Lung (tissue), 11 donors: ENCODE measurements at regions not wholly inside any gene's neighbourhood (a gene's known extent, or its start where the extent isn't known, plus 50 kb on each side); places are given as distances from the start of the nearest gene placed in this dataset.

Experiments used
- ATAC-seq: fragments of 200-7000 bp; cut with Tn5 transposase; one replicate; pipeline ENCODE4 v1.9.1; 2020; ENCODE audit warnings: moderate number of reproducible peaks; ENCODE audit not compliant: insufficient read depth, low FRiP score
- DNase-seq, 3 donors: peaks; one replicate each; pipeline ENCODE4 v3.0.0-alpha.2; 2013 to 2017
- H3K27ac ChIP-seq, 2 donors: one replicate each; pipeline ENCODE4 v1.5.1; 2013; ENCODE audit warnings: mild to moderate bottlenecking in 2 of 2, moderate library complexity in 2 of 2, control low read depth in 1 of 2, inconsistent platforms in 1 of 2, low read depth in 1 of 2, low read length in 1 of 2
- H3K27me3 ChIP-seq, 3 donors: one replicate each; pipeline ENCODE4 v1.5.1; 2013; ENCODE audit warnings: low read length in 2 of 3; ENCODE audit not compliant: control insufficient read depth in 3 of 3, insufficient read depth in 3 of 3
- H3K36me3 ChIP-seq, 4 donors: one replicate each; pipeline ENCODE4 v1.5.1; 2013; ENCODE audit warnings: low read length in 4 of 4, mild to moderate bottlenecking in 1 of 4, moderate library complexity in 1 of 4; ENCODE audit not compliant: control insufficient read depth in 4 of 4, insufficient read depth in 4 of 4
- H3K4me1 ChIP-seq, 5 donors: one replicate each; pipeline ENCODE4 v1.5.1; 2013; ENCODE audit warnings: low read length in 5 of 5, mild to moderate bottlenecking in 2 of 5, moderate library complexity in 1 of 5; ENCODE audit not compliant: control insufficient read depth in 5 of 5, insufficient read depth in 5 of 5
- H3K4me3 ChIP-seq: one replicate; pipeline ENCODE4 v1.5.1; 2013; ENCODE audit warnings: mild to moderate bottlenecking, control low read depth, moderate library complexity
- H3K9ac ChIP-seq, 2 donors: one replicate each; pipeline ENCODE4 v1.5.1; 2013; ENCODE audit warnings: low read length in 2 of 2, control low read depth in 1 of 2; ENCODE audit not compliant: insufficient read depth in 1 of 2
- H3K9me3 ChIP-seq, 4 donors: one replicate each; pipeline ENCODE4 v1.5.1; 2013; ENCODE audit warnings: low read length in 3 of 4, mild to moderate bottlenecking in 1 of 4, moderate library complexity in 1 of 4; ENCODE audit not compliant: control insufficient read depth in 4 of 4, insufficient read depth in 3 of 4
- WGBS, 2 donors: extraction: QIAGEN DNeasy Blood & Tissue Kit; methylation state at CpG; one replicate each; pipeline ENCODE4 v1.1.7; 2013; 5-methylcytosine and 5-hydroxymethylcytosine counted together
- TF ChIP-seq, protein P1 (sequence below): IDR thresholded peaks from 2 replicates; pipeline ENCODE4 v1.5.1; 2012; ENCODE audit warnings: mild to moderate bottlenecking; ENCODE audit errors: control extremely low read depth, extremely low read depth
- donor health status: control.
- donor health status: control.
- donor health status: Bipolar disorder and iron deficiency.
- donor health status: healthy.
- donor health status: DM: yes; HTN: yes; CAD: no.

DNA sequence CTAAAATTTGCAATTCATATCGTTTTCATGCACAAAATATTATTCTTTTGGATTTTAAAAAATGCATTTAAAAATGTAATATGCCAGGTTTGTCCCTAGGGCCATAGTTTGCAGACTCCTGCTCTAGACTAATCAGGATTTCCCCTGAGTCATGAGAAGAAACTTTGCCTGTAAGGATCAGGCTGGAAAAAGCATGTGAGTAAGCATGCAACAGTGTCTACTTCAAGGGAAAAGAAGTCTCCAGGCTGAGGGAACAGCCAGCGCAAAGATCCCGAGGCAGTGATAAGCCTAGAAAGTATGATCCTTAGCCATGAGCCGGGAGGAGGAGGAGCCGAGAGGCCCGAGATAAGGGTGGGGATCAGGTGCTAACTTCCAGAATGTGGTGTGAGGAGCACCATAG is 382.8 kb upstream of the CFAP20DC start:
- ATAC-seq (no peak), DNase-seq (no peak)
- TF ChIP-seq, protein P1, sequence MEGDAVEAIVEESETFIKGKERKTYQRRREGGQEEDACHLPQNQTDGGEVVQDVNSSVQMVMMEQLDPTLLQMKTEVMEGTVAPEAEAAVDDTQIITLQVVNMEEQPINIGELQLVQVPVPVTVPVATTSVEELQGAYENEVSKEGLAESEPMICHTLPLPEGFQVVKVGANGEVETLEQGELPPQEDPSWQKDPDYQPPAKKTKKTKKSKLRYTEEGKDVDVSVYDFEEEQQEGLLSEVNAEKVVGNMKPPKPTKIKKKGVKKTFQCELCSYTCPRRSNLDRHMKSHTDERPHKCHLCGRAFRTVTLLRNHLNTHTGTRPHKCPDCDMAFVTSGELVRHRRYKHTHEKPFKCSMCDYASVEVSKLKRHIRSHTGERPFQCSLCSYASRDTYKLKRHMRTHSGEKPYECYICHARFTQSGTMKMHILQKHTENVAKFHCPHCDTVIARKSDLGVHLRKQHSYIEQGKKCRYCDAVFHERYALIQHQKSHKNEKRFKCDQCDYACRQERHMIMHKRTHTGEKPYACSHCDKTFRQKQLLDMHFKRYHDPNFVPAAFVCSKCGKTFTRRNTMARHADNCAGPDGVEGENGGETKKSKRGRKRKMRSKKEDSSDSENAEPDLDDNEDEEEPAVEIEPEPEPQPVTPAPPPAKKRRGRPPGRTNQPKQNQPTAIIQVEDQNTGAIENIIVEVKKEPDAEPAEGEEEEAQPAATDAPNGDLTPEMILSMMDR: no peak
- Histone ChIP-seq H3K27ac (no peak overlapping the region), H3K4me3 (no peak overlapping the region), H3K9me3 (peaks cover 0 to 2% (median 0%) of the 10 kb centered on the region in 4 donors), H3K36me3 (no peaks in the 10 kb centered on the region), H3K9ac (no peak overlapping the region), H3K4me1 (no peaks in the 10 kb centered on the region), H3K27me3 (no peaks in the 10 kb centered on the region)
- 90 to 94% methylated on average over 6 of the region's 6 CpGs for WGBS, 2 donors

DNA sequence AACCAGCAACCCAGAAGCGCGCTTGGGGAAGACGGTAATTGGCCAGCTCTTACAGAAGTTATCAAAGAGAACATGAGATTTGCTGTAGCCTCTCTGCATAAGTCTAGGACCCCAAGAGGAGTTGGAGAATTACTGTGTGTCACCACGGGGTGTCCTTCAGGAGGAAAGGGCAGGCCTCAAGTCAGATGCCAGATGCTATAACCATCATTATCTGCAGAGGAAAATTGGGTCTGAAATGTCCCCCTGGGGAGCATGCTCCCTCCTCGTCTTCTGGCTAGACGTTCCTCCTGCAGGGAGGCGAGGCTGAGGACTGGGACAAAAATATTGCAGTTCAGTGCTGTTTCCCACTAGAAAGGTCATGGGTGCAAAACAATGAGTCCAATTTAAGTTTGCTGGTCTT is 380.5 kb upstream of the CFAP20DC start:
- Histone ChIP-seq H3K27me3 (peaks cover 0 to 3% (median 0%) of the 10 kb centered on the region in 3 donors), H3K9ac (no peak overlapping the region), H3K4me1 (no peaks in the 10 kb centered on the region), H3K36me3 (no peaks in the 10 kb centered on the region), H3K27ac (no peak overlapping the region), H3K4me3 (no peak overlapping the region), H3K9me3 (peaks cover 0 to 2% (median 0%) of the 10 kb centered on the region in 4 donors)
- 85 to 89% methylated on average over 7 of the region's 7 CpGs for WGBS, 2 donors
- no peak for ATAC-seq
- TF ChIP-seq, protein P1: no peak
- no peak for DNase-seq

DNA sequence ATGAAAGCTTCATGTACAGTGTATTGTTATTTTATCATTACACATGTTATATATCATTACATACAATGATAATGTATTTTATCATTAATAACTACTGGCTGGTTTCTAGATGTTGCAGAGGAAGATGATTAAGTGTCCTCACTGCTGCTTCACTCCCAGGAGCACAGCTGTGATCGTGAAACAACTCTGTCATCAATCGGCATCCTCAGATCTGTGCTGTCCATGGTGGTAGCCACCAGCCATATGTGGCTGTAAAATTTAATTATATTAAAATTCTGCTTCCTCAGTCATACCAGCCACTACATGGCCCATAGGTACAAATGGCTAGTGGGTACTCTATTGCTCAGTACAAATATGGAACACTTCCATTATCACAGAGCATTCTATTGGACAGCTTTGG is 379.4 kb upstream of the CFAP20DC start:
- H3K27me3 ChIP-seq: peaks cover 0 to 5% (median 0%) of the 10 kb centered on the region in 3 donors
- H3K36me3 ChIP-seq: no peaks in the 10 kb centered on the region
- H3K9ac ChIP-seq: no peak overlapping the region
- H3K9me3 ChIP-seq: peaks cover 0 to 2% (median 0%) of the 10 kb centered on the region in 4 donors
- H3K27ac ChIP-seq: no peak overlapping the region
- H3K4me3 ChIP-seq: no peak overlapping the region
- DNase-seq: no peak
- TF ChIP-seq, protein P1: no peak
- no peak for ATAC-seq
- 81 to 85% methylated on average over 2 of the region's 2 CpGs for WGBS, 2 donors
- H3K4me1 ChIP-seq: no peaks in the 10 kb centered on the region
